Heart left ventricle (tissue), 16 donors: ENCODE measurements at regions not wholly inside any gene's neighbourhood (a gene's known extent, or its start where the extent isn't known, plus 50 kb on each side); places are given as distances from the start of the nearest gene placed in this dataset.

Experiments
- ATAC-seq, 4 donors: fragments of 200-7000 bp; cut with Tn5 transposase; one replicate each; pipeline ENCODE4 v1.9.1; 2020 to 2022; ENCODE audit warnings: moderate library complexity in 4 of 4, mild to moderate bottlenecking in 3 of 4, moderate number of reproducible peaks in 1 of 4
- DNase-seq, 5 donors: peaks; one replicate each; pipeline ENCODE4 v3.0.0-alpha.2; 2020
- H3K27ac ChIP-seq, 12 donors: fragments of 200-600 bp; sonication (generic) in 4 of 12; one replicate each; pipeline versions ENCODE4 v1.5.0 to v1.8.0; 2016 to 2022; ENCODE audit warnings: mild to moderate bottlenecking in 2 of 12
- H3K27me3 ChIP-seq, 9 donors: fragments of 200-600 bp; sonication (generic) in 2 of 9; one replicate each; pipeline versions ENCODE4 v1.5.1 to v1.8.0; 2016 to 2022; ENCODE audit warnings: mild to moderate bottlenecking in 3 of 9
- H3K36me3 ChIP-seq, 9 donors: fragments of 200-600 bp; sonication (generic) in 2 of 9; one replicate each; pipeline versions ENCODE4 v1.5.0 to v1.8.0; 2018 to 2022; ENCODE audit warnings: mild to moderate bottlenecking in 2 of 9
- H3K4me1 ChIP-seq, 12 donors: fragments of 200-600 bp; sonication (generic) in 4 of 12; one replicate each; pipeline versions ENCODE4 v1.5.0 to v1.8.0; 2016 to 2022; ENCODE audit warnings: mild to moderate bottlenecking in 3 of 12
- H3K4me3 ChIP-seq, 12 donors: fragments of 200-600 bp; sonication (generic) in 4 of 12; one replicate each; pipeline versions ENCODE4 v1.5.0 to v1.8.0; 2017 to 2022; ENCODE audit warnings: mild to moderate bottlenecking in 9 of 12, moderate library complexity in 4 of 12
- H3K9me3 ChIP-seq, 12 donors: fragments of 200-600 bp; sonication (generic) in 4 of 12; one replicate each; pipeline versions ENCODE4 v1.5.0 to v1.8.0; 2016 to 2022; ENCODE audit warnings: mild to moderate bottlenecking in 1 of 12
- POLR2A ChIP-seq, 2 donors: fragments of 450-650 bp; IDR thresholded peaks; one replicate each; pipeline ENCODE4 v1.6.1; 2017; ENCODE audit warnings: antibody characterized with exemption in 2 of 2, mild to moderate bottlenecking in 2 of 2, moderate library complexity in 2 of 2
- WGBS, 4 donors: extraction: QIAGEN DNeasy Blood & Tissue Kit in 2 of 4; methylation state at CpG; one replicate each; pipeline versions ENCODE4 v1.1.5 to v1.1.7; 2013 to 2018; 5-methylcytosine and 5-hydroxymethylcytosine counted together
- intact Hi-C, 10 donors: fragments of 100-400 bp; cut with DNase I; formaldehyde crosslinking; loops; one replicate each; pipeline versions ENCODE4 v1.11.1 to v1.14.2; 2022
- TF ChIP-seq, protein P1 (sequence below), 12 donors: fragments of 200-600 bp; sonication (generic) in 4 of 12; IDR thresholded peaks; one replicate each; pipeline versions ENCODE4 v1.5.0 to v1.8.0; 2018 to 2022; ENCODE audit warnings: antibody characterized with exemption in 12 of 12, mild to moderate bottlenecking in 5 of 12
- donor health status: ischemic (EF 13 %, LVEDD 7.1; RV severe dilation, severe dysfunction).
- donor health status: healthy with polysubstance abuse.
- donor health status: DM: no; HTN: yes; CAD: no.
- donor health status: DM: no; HTN: no; CAD: no.
- donor health status: ischemic (EF 25% LVEDD 6.9; RV normal size, moderate dysfunction).
- donor health status: ischemic (EF 25% LVEDD 5.7; RV mildly dilated, moderate dysfunction).
- donor health status: healthy.
- donor health status: DM: yes; HTN: yes; CAD: no.
- donor health status: ischemic (EF 35%, LVEDD 5.7; RV mildly dilated, moderate dysfunction).
- donor health status: nonischemic (EF 11% LVEDD 7.7; RV severe dilation, severe dysfunction).
- donor health status: DM: yes; HTN: yes; CAD: no.
- donor health status: PGD.
- donor health status: ischemic (EF 29% LVEDD 5.4; RV normal size, mild dysfunction).
- donor health status: nonischemic (EF 23%, LVEDD 6.1; RV moderate dilation, normal function).

DNA sequence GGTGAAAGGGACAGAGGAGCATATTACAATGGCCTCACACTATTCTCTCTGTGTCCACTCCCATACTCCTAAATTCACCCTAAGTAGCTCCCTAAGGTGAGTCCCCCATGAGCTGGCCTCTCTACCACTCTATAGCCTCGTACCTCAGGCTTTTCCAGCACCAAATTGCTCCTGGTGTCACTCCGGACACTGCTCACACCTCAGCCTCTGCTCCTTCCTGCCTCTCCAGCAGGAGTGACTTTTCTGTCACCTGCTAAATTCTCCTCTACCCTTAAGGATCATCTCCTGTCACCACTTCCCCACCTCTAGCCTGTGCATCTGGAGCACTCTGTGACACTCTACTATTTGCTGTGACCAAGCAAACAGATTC lies 65.8 kb upstream of the CAMK1G start:
- DNase-seq: no peak
- no peak for ATAC-seq
- Histone ChIP-seq H3K27me3 (peaks cover 0 to 8% (median 0%) of the 10 kb centered on the region in 9 donors), H3K36me3 (no peaks in the 10 kb centered on the region), H3K4me1 (no peaks in the 10 kb centered on the region), H3K9me3 (no peaks in the 10 kb centered on the region), H3K4me3 (no peak overlapping the region), H3K27ac (no peak overlapping the region)
- intact Hi-C loops: loop anchor here in 1 of 10 donors (5.0 kb wide), 1 partner anchor 50 kb away; no protein-coding TSS in a partner anchor
- TF ChIP-seq, protein P1, sequence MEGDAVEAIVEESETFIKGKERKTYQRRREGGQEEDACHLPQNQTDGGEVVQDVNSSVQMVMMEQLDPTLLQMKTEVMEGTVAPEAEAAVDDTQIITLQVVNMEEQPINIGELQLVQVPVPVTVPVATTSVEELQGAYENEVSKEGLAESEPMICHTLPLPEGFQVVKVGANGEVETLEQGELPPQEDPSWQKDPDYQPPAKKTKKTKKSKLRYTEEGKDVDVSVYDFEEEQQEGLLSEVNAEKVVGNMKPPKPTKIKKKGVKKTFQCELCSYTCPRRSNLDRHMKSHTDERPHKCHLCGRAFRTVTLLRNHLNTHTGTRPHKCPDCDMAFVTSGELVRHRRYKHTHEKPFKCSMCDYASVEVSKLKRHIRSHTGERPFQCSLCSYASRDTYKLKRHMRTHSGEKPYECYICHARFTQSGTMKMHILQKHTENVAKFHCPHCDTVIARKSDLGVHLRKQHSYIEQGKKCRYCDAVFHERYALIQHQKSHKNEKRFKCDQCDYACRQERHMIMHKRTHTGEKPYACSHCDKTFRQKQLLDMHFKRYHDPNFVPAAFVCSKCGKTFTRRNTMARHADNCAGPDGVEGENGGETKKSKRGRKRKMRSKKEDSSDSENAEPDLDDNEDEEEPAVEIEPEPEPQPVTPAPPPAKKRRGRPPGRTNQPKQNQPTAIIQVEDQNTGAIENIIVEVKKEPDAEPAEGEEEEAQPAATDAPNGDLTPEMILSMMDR (IDR thresholded peaks at IDR 0.05): no peak
- no peak for TF ChIP-seq POLR2A (IDR thresholded peaks at IDR 0.05)
- WGBS, 4 donors: 66 to 79% (median 72%) methylated on average over 2 of the region's 2 CpGs

DNA sequence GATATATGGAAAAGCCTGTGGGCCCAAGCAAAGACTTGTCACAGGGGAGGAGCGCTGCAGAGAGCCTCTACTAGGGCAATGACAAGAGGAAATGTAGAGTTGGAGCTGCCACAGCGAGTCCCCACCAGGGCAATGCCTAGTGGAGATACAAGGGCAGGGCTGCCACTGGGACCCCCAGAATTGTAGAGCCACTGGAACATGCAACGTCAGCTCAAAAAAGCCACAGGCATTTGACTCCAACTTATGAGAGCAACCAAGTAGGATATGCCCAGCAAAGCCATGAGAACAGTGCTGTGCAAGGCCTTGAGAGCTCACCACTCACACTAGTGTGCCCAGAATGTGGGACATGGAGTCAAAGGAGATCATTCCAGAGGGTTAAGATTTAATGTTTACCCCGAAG lies 63.7 kb upstream of the CAMK1G start:
- no peaks in the 10 kb centered on the region for H3K4me1 ChIP-seq
- H3K9me3 ChIP-seq: no peaks in the 10 kb centered on the region
- intact Hi-C loops: loop anchor here in 1 of 10 donors (5.0 kb wide), 1 partner anchor 48 kb away; no protein-coding TSS in a partner anchor
- peaks cover 0 to 3% (median 0%) of the 10 kb centered on the region in 9 donors for H3K27me3 ChIP-seq
- DNase-seq: no peak
- H3K4me3 ChIP-seq: no peak overlapping the region
- no peaks in the 10 kb centered on the region for H3K36me3 ChIP-seq
- no peak overlapping the region for H3K27ac ChIP-seq
- WGBS, 4 donors: 87 to 95% (median 93%) methylated on average over 4 of the region's 4 CpGs
- no peak for ATAC-seq
- TF ChIP-seq, protein P1 (IDR thresholded peaks at IDR 0.05): no peak
- TF ChIP-seq POLR2A (IDR thresholded peaks at IDR 0.05): no peak

DNA sequence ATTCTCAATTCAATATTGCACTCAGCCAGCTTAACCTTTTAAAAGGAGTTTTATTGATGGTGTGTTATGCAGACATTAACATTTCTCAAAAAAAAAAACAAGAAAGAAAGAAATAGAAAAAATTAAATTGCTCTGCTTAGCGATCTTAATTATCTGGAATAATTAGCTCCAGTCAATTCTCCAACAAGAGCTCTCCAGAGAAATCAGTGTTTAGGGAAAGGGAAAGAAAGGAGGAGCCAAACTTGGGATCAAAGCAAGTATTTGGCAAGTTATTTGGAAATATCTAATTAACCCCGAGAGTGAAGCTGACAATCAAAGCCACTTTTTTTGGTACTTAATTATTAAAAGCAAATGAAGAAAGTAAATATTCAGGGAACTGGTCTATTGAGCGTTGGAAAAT lies 60.7 kb upstream of the CAMK1G start:
- DNase-seq: no peak
- no peak for ATAC-seq
- Histone ChIP-seq H3K9me3 (no peaks in the 10 kb centered on the region), H3K36me3 (no peaks in the 10 kb centered on the region), H3K27ac (no peak overlapping the region), H3K4me3 (no peak overlapping the region), H3K27me3 (peaks cover 0 to 10% (median 0%) of the 10 kb centered on the region in 9 donors), H3K4me1 (no peaks in the 10 kb centered on the region)
- TF ChIP-seq, protein P1 (IDR thresholded peaks at IDR 0.05): no peak
- TF ChIP-seq POLR2A (IDR thresholded peaks at IDR 0.05): no peak
- intact Hi-C loops: no loop called here
- 68 to 74% (median 69%) methylated on average over 3 of the region's 3 CpGs for whole genome bisulfite sequencing, 4 donors

DNA sequence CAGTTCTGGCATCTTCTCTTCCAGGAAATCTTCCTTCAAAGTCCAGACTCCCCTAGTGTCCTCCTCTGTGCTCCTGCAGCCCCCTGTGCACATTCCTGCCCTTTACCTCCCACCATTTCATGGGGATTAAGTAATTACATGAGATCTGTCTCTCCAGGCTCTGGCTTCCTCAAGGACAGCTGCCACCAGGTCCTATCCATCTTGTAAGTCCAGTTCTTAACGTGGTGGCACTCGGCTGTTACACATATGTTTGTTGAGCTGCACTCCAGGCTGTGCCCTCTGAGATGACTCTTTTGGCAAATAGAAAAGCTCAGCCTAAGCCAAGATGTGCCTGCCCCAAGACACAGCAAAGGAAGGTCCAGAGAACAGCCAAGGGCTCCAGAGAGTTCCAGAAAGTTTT lies 57.4 kb upstream of the CAMK1G start:
- intact Hi-C loops: no loop called here
- H3K27me3 ChIP-seq: peaks cover 0 to 24% (median 2%) of the 10 kb centered on the region in 9 donors
- no peak for DNase-seq
- ATAC-seq: no peak
- 63 to 88% (median 69%) methylated on average over 2 of the region's 2 CpGs for WGBS, 4 donors
- TF ChIP-seq, protein P1 (IDR thresholded peaks at IDR 0.05): no peak
- TF ChIP-seq POLR2A (IDR thresholded peaks at IDR 0.05): no peak
- no peaks in the 10 kb centered on the region for H3K4me1 ChIP-seq
- no peaks in the 10 kb centered on the region for H3K36me3 ChIP-seq
- H3K4me3 ChIP-seq: no peak overlapping the region
- H3K9me3 ChIP-seq: no peaks in the 10 kb centered on the region
- no peak overlapping the region for H3K27ac ChIP-seq
